HG03039 (cell line): ENCODE measurements at regions not wholly inside any gene's neighbourhood (a gene's known extent, or its start where the extent isn't known, plus 50 kb on each side); places are given as distances from the start of the nearest gene placed in this dataset.

Experiments used
- ATAC-seq: cut with Tn5 transposase; IDR thresholded peaks from one replicate; pipeline ENCODE4 v1.9.1; 2021; ENCODE audit warnings: mild to moderate bottlenecking, moderate library complexity; ENCODE audit not compliant: unreplicated experiment

DNA sequence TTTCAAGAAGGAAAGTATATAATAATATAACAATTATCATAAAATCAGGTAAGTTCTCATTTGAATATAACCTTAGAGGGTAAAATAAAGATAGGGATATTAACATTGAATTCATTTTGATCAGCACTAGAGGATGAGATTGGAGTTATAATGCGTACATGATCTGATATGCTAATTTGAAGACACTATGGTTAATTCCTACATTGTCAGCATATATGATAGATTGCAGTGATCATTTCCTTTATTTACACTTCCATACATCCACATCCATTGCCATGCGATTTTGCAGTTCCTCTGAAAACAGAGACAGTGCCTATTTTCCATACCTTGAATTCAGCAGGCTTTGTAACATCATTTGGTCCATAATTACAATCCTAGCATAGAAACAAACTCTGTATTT is 519.2 kb downstream of the CCDC85A start:
- ATAC-seq = no peak

DNA sequence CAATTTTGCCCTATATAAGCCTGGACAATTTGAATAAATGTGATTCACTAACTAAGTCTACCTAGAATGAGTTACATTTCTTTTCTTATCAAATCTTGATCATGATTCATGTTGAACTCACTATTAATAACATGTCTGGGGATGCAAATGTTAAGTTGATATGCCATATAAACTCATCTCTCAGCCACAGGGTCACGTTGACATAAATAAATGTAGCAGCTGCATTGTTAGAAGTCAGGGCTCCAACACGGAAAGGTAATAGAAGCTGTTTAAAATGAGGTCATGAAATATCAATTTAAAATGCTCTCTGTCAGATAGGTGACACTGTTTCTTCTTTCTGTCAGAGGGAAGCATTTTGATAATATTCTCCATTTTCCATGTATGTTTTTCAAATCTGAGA is 521.9 kb downstream of the CCDC85A start:
- ATAC-seq = no peak

DNA sequence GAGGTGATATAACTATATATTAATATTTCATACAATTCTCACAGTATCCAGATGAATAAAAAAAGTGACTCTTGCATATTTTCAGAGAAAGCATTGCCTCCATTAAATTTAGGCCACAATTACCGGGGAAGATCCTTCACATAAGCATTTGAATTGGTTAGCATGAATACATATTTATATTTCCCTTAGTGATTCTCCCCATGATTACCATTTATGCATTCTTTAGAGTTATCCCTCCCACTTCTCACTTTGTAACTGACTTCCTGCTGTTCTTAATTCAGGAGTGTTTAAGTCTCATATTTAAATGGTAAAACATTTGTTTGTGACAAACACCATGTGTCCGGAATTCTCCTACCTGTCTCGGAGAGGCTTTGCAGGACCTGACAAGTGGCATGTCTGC is 523.4 kb downstream of the CCDC85A start:
- no peak for ATAC-seq

DNA sequence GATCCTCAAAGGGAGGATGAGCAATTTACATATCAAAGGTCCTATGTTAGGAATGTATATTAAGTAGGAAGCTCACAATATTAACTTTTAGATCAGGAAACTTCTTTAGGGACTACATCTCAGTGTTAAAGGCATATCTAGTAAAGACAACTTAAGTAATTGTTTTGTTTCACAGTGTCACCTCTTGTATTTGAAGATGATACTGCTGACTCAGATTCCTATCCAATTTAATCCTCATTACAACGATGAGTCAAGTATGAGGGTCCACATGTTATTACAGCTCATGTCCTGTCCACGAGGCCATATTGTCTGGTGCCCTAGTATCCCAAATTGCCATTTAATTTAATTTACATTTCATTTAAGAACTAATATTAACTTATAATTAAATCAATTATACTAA is 523.9 kb downstream of the CCDC85A start:
- ATAC-seq = no peak

DNA sequence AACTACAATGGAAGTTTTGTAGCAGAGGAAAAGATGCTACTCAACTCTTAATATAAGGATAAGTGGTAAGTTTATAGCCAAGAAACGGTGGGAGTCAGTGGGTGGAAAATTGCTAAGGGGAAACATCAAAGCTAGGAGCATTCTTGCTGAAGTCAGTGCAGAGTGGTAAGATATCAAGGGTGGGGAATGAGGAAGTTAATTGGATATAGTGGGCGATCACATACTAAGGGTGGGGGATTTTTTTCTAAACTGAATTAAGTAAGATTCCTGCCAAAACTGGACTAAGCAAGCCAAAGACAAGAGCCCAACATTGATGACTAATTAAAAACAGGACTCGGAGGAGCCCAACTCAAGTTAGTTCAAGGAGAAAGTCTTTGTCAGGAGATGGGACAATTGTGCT is 525.4 kb downstream of the CCDC85A start:
- ATAC-seq = no peak

DNA sequence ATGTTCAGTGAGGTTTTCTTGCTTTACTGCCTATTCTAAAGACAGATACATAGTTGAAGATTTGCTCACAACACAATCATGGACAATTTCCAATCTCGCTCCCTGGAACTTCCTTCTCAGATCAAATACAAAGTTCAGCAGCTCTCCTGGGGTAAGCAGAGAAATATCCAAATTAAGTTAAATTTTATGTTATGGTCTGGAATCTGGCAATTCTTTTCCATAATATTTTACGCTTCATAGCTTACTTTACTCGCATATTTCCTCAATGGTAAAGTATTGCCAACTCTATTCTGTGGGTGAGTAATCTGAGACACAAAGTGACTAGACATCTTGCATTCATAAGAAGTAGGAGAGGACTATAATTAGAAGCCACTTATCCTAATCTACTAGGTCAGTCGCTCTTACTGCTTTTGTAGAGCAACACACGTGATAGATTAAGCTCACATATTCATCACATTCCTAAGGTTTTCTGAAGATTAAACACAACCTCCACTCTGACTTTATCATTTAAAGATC is 529.4 kb downstream of the CCDC85A start:
- ATAC-seq = no peak

DNA sequence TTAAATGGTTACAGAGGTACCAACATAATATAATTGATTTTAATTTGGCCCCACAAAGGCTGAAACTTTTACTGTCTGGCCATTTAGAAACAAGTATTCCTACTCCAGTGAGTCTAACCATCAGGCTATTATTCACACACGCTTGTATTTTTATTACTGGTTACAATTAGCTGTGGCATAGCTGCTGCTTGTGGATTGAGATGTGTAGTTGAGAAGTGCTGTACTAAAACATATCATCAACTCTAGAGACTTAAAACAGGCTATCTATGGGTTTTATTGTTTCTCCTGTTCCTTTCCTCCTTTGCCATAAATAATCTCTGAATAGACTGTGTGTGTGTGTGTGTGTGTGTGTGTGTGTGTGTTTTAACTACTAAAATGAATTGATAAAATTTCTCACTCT is 530.2 kb downstream of the CCDC85A start:
- no peak for ATAC-seq

DNA sequence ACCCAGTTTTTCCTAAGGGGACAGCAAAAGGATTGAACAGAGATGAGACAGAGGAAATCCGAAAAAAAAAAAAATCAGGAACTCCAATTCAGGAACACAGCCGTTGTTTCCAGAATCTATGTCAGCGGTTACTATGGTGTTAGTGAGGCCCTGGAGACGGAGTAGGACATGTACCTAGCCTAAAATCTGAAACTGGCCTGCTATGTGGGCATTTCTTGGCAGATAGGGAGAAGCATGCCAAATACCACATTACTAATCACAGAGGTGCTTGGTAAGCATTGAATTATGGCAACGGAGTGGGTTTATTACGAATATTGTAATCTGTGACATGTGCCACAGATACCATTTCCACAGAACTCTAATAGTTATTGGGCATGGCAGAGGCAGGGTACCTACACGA is 530.6 kb downstream of the CCDC85A start:
- no peak for ATAC-seq

DNA sequence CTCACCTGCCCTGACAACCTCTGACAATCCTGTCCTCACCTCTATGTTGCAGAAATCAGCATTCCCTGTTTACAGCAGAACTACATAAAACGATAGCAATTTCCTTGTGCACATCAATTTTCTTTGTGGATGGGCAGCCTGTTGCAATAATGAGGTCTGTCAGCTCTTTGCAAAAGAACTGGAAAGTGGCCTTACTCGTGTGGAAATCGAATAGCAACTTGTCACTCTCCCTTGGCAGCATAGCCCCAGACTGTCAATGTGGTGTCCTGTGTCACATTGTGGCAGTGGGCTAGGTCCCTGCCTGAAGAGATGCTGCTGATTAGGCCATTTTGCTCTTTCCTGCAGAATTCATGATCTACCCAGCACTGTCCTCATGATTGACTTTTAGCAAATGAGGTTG is 531.9 kb downstream of the CCDC85A start:
- ATAC-seq = no peak

DNA sequence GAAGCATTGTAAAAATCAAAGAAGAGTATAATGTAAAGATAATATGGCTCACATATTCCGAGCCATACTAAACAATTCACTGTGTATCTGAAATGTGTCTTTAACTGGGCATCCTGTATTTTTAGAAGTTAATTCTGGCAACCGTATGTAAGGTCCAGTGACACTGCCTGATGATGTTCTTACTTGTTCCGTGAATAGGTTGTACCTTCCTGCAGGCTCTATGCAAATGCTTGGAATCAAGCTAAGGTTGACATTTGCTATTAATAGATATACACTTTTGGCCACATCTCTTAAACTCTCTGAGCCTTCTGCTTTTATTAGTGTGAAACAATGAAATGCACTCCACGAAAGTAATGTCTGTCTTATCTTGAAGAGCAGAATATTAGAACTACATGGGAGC is 534.6 kb downstream of the CCDC85A start:
- no peak for ATAC-seq

DNA sequence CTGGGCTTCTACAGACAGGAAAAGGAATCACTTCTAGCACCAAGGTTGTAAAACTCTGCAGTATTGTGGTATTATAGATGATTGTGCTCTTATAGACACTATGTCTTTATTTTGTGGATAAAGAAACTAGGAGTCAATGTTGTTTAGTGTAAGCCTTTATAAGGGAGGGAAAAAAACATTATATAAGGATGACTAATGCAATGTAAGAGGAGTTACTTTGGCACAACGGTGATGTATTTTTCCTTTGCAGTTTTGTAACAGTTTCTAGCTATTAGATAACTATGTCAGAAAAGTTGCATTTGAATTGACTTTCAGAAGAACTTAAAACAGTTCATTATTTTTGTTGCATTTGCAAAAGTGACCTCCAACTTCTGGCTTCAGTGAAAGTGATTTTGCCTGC is 545.4 kb downstream of the CCDC85A start:
- no peak for ATAC-seq

DNA sequence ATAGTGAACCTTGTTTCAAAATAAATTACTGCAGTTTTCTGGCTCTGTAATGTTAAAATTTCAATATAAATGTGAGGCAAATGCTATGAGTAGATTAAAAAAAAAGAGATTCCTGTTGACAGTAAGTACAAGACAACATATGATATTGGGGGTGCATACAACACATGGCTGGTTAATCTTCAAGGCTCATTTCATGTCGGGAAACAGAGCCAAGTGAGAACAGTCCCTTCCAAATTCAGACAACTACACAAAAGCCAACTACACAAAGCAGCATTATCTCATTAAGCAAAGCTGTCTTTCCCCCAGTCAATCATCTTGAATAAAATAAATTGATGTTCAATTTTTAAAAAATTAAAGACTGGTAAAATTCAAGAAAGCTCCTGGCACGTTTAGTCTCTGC is 549.2 kb downstream of the CCDC85A start:
- no peak for ATAC-seq

DNA sequence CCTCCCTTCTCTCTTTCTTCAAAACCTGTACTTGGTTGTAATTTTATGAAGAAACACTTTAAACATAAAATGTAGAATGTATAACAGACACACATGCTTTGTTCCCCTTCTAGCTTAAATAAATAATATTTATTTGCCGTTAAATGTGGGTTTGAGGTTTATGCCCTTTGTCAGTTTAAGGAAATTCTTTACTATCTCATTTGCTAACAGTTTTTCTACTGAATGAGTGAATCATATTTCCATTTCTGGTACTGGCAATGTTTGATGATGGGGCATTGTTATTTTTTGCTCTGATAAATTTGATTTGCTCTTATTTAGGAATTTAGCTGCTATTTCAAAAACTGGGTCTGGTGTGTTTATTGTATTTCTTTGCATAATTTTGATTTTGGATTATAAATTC is 555.6 kb downstream of the CCDC85A start:
- no peak for ATAC-seq

DNA sequence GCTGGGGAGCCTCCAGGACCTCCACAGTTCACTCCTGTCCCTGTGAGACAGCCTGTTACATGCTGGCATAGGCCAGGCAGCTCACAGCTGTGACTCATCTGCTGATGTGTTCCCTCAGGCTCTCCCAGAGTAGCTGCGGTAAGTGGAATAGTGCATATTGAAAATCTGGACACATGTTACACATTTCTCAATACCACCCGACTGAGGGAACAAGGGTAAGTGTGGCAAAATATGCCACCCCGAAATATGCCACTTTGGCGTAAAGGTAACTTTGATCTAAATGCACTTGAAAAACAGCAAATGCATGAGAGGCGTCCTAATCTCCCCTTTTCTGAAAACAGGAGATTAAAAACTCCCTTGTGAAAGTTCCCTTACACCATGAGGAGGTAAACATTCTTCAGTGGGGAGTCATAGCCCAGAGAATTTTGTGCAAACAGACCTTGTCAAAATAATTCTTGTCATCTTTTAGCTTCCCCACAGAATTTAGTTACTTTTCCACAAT is 557.9 kb downstream of the CCDC85A start:
- no peak for ATAC-seq

DNA sequence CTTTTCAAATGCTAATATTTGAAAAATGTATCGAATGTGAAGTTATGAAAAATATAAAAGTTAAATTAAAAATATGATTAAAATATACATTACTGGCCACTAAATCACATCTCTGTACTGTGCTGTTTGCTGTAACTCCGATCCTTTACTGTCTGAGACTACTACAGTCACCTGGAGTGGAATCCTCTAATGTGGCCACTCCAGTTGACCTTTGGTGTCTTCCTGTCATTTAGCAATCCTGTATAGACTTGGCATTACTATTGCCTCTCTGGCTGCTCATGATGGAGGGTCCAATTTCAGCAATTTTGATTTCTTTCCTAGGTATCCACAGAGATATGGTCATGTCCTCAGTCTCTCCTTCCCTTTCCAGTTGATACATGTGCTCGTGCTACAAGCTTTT is 560.0 kb downstream of the CCDC85A start:
- no peak for ATAC-seq

DNA sequence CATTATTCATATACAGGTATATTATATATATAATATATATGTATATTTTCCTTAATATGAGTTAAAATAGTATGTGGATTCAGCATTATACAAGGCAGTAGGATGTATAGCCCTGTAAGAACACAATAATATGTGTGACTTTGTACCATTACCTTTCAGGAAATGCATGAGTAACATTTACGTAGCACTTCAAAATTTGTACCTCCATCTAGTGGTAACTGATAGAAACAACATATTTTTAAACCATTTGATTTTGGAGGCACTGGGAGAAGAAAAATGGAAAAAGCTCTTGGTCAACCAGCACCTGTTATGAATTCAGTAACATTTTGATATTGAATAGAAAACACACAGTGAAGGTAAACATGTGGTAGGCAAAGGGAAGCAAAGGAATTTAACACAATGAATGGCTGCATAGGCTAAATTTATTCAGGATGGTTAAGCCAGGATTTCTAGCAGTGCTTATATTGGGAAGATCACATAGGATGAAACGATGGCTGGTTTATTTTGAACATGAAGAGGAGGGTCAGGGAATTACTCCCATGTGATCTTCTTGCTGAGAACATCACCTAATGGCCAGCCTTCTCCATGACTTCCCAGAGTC is 565.5 kb downstream of the CCDC85A start:
- no peak for ATAC-seq

DNA sequence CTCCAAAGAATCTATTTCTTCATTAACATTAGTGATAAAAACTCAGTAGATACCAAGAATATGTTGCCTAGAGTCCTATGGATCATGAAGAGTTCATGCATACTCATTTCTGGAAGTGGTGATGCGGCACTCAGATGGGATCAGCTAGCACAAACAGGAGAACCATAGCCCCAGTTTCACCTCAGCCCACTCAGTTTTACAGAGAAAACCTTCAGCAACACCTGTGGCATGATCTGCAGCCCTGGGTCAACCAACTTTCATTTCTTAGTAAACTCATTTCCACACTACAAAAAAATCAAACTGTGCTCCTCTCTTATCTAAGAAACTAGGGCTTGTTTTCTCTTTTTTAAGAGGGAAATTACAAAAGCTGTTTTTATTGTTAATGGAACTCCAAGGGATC is 569.4 kb downstream of the CCDC85A start:
- ATAC-seq = no peak

DNA sequence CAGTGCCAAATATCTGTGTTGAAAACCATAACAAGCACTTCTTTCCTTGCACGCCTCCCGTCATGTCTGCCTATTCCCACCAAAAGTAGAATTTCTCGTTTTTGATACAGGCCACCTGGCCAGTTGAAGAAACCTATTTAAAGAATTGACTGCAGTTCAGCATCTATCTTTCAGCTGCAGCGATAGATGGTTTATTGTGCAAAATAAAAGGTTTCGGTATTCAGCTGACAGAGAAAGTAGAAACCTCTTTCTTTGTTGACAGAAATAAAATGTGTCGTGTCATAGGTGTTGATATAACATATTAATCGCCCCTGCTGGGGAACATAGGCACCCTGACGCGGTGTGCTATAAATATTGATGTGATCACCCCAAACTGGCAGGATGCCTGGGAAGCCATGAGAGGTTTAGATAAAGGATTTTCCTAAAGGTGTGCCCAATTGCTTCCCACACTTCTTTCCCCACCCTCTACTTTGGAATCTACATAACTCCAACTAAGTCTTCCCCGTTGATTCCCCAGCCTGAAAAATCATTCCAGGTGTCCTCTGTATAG is 570.4 kb downstream of the CCDC85A start:
- no peak for ATAC-seq

DNA sequence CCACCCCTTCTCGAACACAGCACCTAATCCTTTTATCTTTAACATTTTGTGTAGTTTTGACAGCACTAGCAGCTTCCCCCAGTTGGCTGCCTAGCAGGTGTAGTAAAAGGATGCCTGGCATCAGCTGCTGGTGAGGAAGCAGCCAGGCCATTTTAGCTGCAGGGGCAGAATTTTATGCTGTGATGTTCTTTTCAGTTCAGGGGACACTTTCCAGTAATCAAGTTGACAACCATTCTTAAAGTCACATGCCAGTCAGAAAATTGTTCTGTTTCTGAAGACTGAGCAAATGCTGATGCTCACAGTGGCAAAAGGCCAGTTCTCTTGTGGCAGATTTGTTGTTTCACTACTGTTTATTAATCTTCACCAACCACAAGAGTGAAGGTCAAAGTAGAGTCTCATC is 570.8 kb downstream of the CCDC85A start:
- no peak for ATAC-seq

DNA sequence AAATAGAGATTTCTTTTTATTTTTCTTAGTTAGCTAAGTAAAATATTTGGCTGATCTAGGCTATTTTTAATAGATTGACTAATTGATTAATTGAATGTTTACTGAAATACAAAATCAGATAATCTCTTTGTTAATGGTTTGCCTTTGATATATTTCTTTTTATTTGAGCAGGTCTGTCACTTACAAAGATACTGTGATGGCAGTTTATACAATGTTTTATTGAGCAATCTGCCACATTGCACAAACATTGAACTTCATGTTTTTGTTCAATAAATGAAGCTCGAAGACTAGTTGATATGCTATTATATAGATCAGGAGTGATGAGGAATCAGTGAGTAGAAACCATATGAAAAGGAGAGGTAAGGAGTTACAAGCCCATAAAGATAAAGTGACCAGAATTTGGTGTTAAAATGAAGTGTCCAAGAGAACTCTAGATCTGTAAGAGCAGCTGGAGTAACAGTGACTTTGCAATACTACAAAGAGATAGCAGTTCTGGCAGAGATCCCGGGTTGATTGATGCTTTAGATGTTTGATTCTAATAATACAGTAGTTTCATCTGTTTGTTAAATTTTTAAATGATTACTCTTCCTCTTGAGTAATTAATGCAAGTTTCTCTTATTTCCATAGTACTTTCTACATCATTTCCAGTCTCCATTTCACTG is 574.2 kb downstream of the CCDC85A start:
- no peak for ATAC-seq

DNA sequence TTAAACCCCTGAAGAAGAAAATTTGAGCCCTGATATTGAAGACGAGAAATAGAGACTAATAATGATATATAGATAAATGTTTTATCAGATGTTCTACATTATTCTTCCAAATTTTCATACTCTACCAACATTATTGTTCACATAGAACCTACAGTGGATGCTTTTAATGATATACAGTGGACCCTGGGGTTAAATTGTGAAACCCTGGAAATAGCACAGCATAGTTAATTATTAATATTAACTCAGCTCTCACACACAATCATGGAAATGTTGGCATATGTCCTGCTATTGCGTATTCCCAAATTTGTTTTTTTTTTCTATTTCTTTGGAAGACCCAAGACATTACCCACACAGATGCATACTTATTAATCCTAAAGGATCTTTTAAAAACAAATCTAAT is 579.9 kb downstream of the CCDC85A start:
- no peak for ATAC-seq

DNA sequence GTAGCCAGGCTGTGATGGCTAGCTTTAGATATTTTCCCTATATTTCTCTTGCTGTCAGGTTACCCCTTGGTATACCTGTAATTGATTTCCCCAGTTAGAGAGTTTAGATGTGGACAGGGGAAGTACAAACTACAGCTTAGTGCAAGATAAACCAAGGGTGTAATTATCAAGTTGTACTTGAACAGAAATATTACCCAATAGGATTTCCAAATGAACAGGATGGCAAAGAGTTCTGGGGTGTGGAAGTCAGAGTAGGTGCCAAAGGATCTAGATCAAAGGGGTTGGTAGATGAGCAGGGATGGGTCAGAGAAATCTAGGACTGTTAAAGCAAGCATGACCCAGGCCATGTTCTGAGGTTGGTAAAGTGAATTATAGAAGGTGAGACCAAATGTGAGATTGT is 585.2 kb downstream of the CCDC85A start:
- no peak for ATAC-seq
